Neural crest cell (in vitro differentiated cells): ENCODE measurements at regions not wholly inside any gene's neighbourhood (a gene's known extent, or its start where the extent isn't known, plus 50 kb on each side); places are given as distances from the start of the nearest gene placed in this dataset.

ENCODE experiments used
- DNase-seq: peaks from one replicate; pipeline ENCODE4 v3.0.0; 2021; ENCODE audit warnings: low read depth, mixed read lengths, low spot score
- H3K27ac Mint-ChIP-seq: one replicate; pipeline ENCODE4 v1.8.0; 2021; ENCODE audit warnings: mild to moderate bottlenecking, mixed read lengths; ENCODE audit not compliant: unreplicated experiment
- H3K27me3 Mint-ChIP-seq: 2 replicates; pipeline ENCODE4 v1.8.0; 2021; ENCODE audit warnings: low read depth, mild to moderate bottlenecking, mixed read lengths
- H3K36me3 Mint-ChIP-seq: 2 replicates; pipeline ENCODE4 v1.8.0; 2021; ENCODE audit warnings: low read depth, mild to moderate bottlenecking, mixed read lengths
- H3K4me1 Mint-ChIP-seq: 2 replicates; pipeline ENCODE4 v1.8.0; 2021; ENCODE audit warnings: mixed read lengths
- H3K4me3 Mint-ChIP-seq: one replicate; pipeline ENCODE4 v1.8.0; 2021; ENCODE audit warnings: mild to moderate bottlenecking, mixed read lengths
- H3K9me3 Mint-ChIP-seq: 2 replicates; pipeline ENCODE4 v1.8.0; 2021; ENCODE audit warnings: mixed read lengths
- CTCF ChIP-seq: fragments of 200-600 bp; sonication (generic); conservative IDR thresholded peaks from 2 replicates; pipeline ENCODE4 v1.5.0; 2021; ENCODE audit warnings: antibody characterized with exemption, mild to moderate bottlenecking

DNA sequence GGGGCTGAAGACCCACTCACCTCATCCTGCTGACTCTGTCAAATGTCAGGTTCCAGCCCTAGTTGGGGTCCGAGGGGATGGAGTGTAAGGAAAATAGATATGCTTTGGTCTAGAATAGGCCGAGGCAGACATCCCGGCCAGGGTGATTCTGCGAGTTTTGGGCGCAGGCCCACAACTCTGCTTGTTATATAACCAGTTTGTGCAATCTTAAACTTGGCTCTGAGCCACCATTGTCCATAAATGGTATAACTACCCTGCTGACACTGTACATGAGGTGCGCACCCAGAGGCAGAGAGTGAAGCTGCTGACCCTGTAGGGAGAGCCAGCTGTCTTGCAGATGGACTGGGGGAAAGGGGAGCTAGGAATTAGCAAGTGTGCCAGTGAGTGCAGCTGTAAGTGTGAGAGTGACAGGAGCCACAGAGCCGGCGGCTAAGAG is 1388.8 kb downstream of the AMY1C start:
- H3K4me1 Mint-ChIP-seq = no peaks in the 10 kb centered on the region
- no peaks in the 10 kb centered on the region for H3K36me3 Mint-ChIP-seq
- no peak overlapping the region for H3K4me3 Mint-ChIP-seq
- no peaks in the 10 kb centered on the region for H3K27me3 Mint-ChIP-seq
- no peak for TF ChIP-seq CTCF
- DNase-seq = no peak
- no peak overlapping the region for H3K27ac Mint-ChIP-seq
- H3K9me3 Mint-ChIP-seq = no peaks in the 10 kb centered on the region

- DNase-seq = no peak
- no peak for TF ChIP-seq CTCF
- no peaks in the 10 kb centered on the region for H3K36me3 Mint-ChIP-seq
- H3K9me3 Mint-ChIP-seq = peaks cover 2% of the 10 kb centered on the region
- no peak overlapping the region for H3K27ac Mint-ChIP-seq
- no peak overlapping the region for H3K4me3 Mint-ChIP-seq
- H3K27me3 Mint-ChIP-seq = no peaks in the 10 kb centered on the region
- H3K4me1 Mint-ChIP-seq = no peaks in the 10 kb centered on the region
Observed at GRCh38 chr1:105172788-105173187, 1423.1 kb downstream of the AMY1C start.

- no peak for DNase-seq
- Mint-ChIP-seq H3K4me1 (no peaks in the 10 kb centered on the region), H3K36me3 (no peaks in the 10 kb centered on the region), H3K27me3 (no peaks in the 10 kb centered on the region), H3K27ac (no peak overlapping the region), H3K4me3 (no peak overlapping the region), H3K9me3 (no peaks in the 10 kb centered on the region)
- TF ChIP-seq CTCF = no peak
Observed at GRCh38 chr1:105180789-105181188, 1431.1 kb downstream of the AMY1C start.

DNA sequence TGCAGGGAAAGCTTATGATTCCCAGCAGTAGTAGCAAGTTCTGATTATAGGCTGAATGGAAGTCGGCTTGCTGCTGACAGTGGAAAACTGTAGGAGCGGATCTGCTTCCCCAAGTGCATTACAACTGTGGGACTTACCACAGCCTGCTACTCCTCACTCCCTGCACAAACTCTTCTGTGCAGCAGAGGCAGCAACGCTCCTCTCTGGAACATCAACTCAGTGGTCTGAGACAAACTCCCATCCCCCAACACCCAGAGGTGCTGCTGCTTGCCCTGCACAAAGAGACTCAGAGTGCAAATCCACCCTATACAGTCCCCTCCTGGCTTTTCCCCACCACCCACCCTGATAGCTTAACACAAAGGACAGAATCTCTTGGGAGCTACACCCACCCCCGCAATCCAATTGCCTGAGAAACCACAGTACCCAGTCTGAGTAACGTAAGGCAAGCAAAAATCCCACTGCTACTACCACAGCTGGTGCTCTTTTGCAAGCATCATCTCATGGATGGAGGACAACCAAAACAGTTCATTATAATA is 1455.2 kb downstream of the AMY1C start:
- no peak for TF ChIP-seq CTCF
- Mint-ChIP-seq H3K4me3 (no peak overlapping the region), H3K36me3 (no peaks in the 10 kb centered on the region), H3K9me3 (peaks cover 6% of the 10 kb centered on the region), H3K27ac (no peak overlapping the region), H3K27me3 (peaks cover 2% of the 10 kb centered on the region), H3K4me1 (no peaks in the 10 kb centered on the region)
- DNase-seq = no peak

- Mint-ChIP-seq H3K4me1 (no peaks in the 10 kb centered on the region), H3K4me3 (no peak overlapping the region), H3K9me3 (peaks cover 11% of the 10 kb centered on the region), H3K27ac (no peak overlapping the region), H3K27me3 (peaks cover 5% of the 10 kb centered on the region), H3K36me3 (no peaks in the 10 kb centered on the region)
- TF ChIP-seq CTCF = no peak
- DNase-seq = no peak
Observed at GRCh38 chr1:105208581-105208980, 1458.9 kb downstream of the AMY1C start.

- peaks cover 11% of the 10 kb centered on the region for H3K9me3 Mint-ChIP-seq
- H3K27ac Mint-ChIP-seq = no peak overlapping the region
- DNase-seq = no peak
- no peak for TF ChIP-seq CTCF
- no peak overlapping the region for H3K4me3 Mint-ChIP-seq
- H3K4me1 Mint-ChIP-seq = no peaks in the 10 kb centered on the region
- H3K36me3 Mint-ChIP-seq = no peaks in the 10 kb centered on the region
- H3K27me3 Mint-ChIP-seq = peaks cover 5% of the 10 kb centered on the region
Observed at GRCh38 chr1:105210747-105211146, 1461.0 kb downstream of the AMY1C start.
